ENCODE measurements at regions not wholly inside any gene's neighbourhood (a gene's known extent, or its start where the extent isn't known, plus 50 kb on each side); places are given as distances from the start of the nearest gene placed in this dataset.

GRCh38 chr10:130659528-130659927, 523.3 kb downstream of the GLRX3 start:
- Mint-ChIP-seq H3K4me3 (no peak overlapping the region), H3K4me1 (no peaks in the 10 kb centered on the region), H3K27ac (no peak overlapping the region), H3K9me3 (peaks cover 0 to 6% (median 0%) of the 10 kb centered on the region in 3 donors), H3K27me3 (no peaks in the 10 kb centered on the region), H3K36me3 (no peaks in the 10 kb centered on the region)

DNA sequence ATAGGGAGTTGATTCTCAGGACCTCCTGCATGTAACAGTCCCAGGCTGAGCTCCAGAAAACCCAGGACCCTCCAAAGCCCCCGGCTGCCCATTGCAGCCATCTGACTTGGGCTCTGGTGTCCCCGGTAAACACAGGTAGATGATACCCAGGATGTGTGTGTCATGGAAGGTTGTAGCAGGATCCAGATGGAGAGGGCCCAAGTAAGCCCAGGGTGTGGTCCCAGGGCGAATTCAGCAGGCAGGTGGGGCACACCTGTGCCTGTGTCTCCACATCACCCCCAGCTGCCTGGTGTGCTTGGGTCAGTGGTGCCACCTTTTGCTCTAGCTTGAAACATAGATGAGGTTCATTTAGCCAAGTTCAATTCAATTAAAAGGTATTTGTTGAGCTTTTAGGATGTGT, 524.1 kb downstream of the GLRX3 start:
- H3K9me3 Mint-ChIP-seq, result peaks cover 0 to 6% (median 0%) of the 10 kb centered on the region in 3 donors
- no peak overlapping the region for H3K27ac Mint-ChIP-seq
- no peaks in the 10 kb centered on the region for H3K27me3 Mint-ChIP-seq
- H3K4me1 Mint-ChIP-seq, result no peaks in the 10 kb centered on the region
- no peaks in the 10 kb centered on the region for H3K36me3 Mint-ChIP-seq
- H3K4me3 Mint-ChIP-seq, result no peak overlapping the region

- H3K27me3 Mint-ChIP-seq, result no peaks in the 10 kb centered on the region
Observed at GRCh38 chr10:130661419-130661818, 525.2 kb downstream of the GLRX3 start.

GRCh38 chr10:130662775-130663174, 526.6 kb downstream of the GLRX3 start:
- Mint-ChIP-seq H3K4me3 (no peak overlapping the region), H3K4me1 (no peaks in the 10 kb centered on the region), H3K9me3 (peaks cover under 1 to 6% (median 2%) of the 10 kb centered on the region in 3 donors), H3K27me3 (no peaks in the 10 kb centered on the region), H3K36me3 (no peaks in the 10 kb centered on the region), H3K27ac (no peak overlapping the region)

More at GRCh38 chr10:130661419-130661818, 525.2 kb downstream of the GLRX3 start:
- Mint-ChIP-seq H3K4me1 (no peaks in the 10 kb centered on the region), H3K36me3 (no peaks in the 10 kb centered on the region), H3K27ac (no peak overlapping the region), H3K4me3 (no peak overlapping the region), H3K9me3 (peaks cover 0 to 6% (median 2%) of the 10 kb centered on the region in 3 donors)

- no peaks in the 10 kb centered on the region for H3K27me3 Mint-ChIP-seq
- no peaks in the 10 kb centered on the region for H3K4me1 Mint-ChIP-seq
- H3K36me3 Mint-ChIP-seq, result no peaks in the 10 kb centered on the region
- peaks cover 3 to 6% (median 5%) of the 10 kb centered on the region in 3 donors for H3K9me3 Mint-ChIP-seq
- no peak overlapping the region for H3K27ac Mint-ChIP-seq
- H3K4me3 Mint-ChIP-seq, result no peak overlapping the region
Observed at GRCh38 chr10:130664526-130664925, 528.3 kb downstream of the GLRX3 start.

DNA sequence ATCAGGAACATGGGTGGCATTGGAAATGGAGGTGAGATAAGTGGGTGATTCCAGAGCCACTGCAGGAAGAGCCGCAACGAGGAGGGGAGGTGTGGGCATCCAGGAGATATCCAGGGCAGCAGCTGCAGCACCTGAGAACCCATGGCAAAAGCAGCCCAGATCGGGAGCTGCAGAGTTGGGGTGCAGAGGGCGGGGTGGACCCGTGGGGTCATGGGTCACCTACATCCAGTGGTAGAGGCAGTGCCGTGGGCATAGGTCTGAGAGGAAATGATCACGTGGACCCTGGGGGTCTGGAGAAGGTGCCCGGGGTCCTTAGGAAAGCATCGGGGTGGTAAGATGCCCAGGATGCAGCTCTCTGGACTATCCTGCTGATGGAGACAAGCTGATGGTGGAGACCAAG, 530.0 kb downstream of the GLRX3 start:
- H3K27ac Mint-ChIP-seq, result no peak overlapping the region
- peaks cover 6 to 10% (median 7%) of the 10 kb centered on the region in 3 donors for H3K9me3 Mint-ChIP-seq
- H3K4me3 Mint-ChIP-seq, result no peak overlapping the region
- H3K36me3 Mint-ChIP-seq, result no peaks in the 10 kb centered on the region
- no peaks in the 10 kb centered on the region for H3K27me3 Mint-ChIP-seq
- H3K4me1 Mint-ChIP-seq, result no peaks in the 10 kb centered on the region

DNA sequence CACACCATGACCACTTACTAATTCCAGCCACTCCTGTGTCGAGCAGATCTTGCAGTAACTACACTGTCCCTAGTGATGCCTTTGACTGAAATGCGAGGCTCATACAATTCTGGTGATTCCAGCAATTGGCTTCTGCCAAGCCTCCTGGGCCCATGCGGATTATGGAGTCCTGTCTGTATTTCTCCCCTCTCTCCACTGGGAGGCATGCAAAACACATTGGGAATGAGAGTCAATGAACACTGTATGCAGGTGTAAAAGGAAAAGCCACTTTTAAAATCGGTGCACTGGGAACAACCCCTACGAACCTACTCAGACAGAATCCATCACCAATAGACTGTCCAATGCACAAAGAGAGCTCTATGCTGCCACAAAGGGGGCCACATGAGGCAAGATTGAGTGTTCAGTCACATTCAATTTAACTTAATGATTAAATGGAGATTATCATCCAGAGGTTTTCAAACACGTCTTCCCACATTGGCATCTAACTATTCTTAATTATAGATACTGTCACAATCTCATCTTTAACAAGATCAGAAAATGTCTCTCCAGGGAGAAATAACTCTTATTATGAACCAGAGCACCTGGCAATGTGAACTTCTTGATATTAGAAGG, 550.6 kb downstream of the GLRX3 start:
- H3K27me3 Mint-ChIP-seq, result no peaks in the 10 kb centered on the region
- H3K4me1 Mint-ChIP-seq, result no peaks in the 10 kb centered on the region
- no peak overlapping the region for H3K4me3 Mint-ChIP-seq
- H3K9me3 Mint-ChIP-seq, result peaks cover 4 to 13% (median 5%) of the 10 kb centered on the region in 3 donors
- H3K27ac Mint-ChIP-seq, result no peak overlapping the region
- no peaks in the 10 kb centered on the region for H3K36me3 Mint-ChIP-seq

- Mint-ChIP-seq H3K36me3 (no peaks in the 10 kb centered on the region), H3K4me1 (no peaks in the 10 kb centered on the region), H3K27ac (no peak overlapping the region), H3K4me3 (no peak overlapping the region), H3K9me3 (peaks cover 3 to 13% (median 4%) of the 10 kb centered on the region in 3 donors), H3K27me3 (no peaks in the 10 kb centered on the region)
Observed at GRCh38 chr10:130687566-130687965, 551.4 kb downstream of the GLRX3 start.

- Mint-ChIP-seq H3K27ac (no peak overlapping the region), H3K36me3 (no peaks in the 10 kb centered on the region), H3K4me3 (no peak overlapping the region), H3K9me3 (peaks cover 3 to 8% (median 4%) of the 10 kb centered on the region in 3 donors), H3K27me3 (no peaks in the 10 kb centered on the region), H3K4me1 (peaks cover 0 to 1% (median 0%) of the 10 kb centered on the region in 3 donors)
Observed at GRCh38 chr10:130689743-130690626, 553.8 kb downstream of the GLRX3 start.

- Mint-ChIP-seq H3K9me3 (peaks cover 2 to 6% (median 3%) of the 10 kb centered on the region in 3 donors), H3K27me3 (no peaks in the 10 kb centered on the region), H3K4me1 (peaks cover 0 to 3% (median 0%) of the 10 kb centered on the region in 3 donors), H3K36me3 (no peaks in the 10 kb centered on the region), H3K4me3 (no peak overlapping the region), H3K27ac (no peak overlapping the region)
Observed at GRCh38 chr10:130691776-130692175, 555.6 kb downstream of the GLRX3 start.

DNA sequence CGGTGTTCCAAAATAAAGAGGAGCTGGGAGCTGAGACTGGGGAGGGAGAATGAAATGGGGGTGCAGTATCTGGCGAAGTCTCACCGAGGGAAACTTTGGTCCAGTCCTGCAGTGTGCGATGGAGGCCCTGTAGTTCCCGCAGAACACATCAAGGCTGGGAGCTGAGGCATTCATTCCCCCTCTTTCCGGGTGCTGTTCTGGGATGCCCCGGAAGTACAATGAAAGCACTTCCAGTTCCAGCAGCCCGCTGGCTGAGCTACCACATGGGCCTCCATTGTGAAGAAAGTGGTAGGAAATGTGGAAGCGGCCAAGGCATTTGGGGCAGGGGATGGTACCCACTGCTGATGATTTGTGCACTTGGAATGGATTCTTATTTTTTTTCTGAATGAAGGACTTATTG, 560.7 kb downstream of the GLRX3 start:
- Mint-ChIP-seq H3K27ac (no peak overlapping the region), H3K4me1 (peaks cover 0 to 3% (median 0%) of the 10 kb centered on the region in 3 donors), H3K36me3 (no peaks in the 10 kb centered on the region), H3K27me3 (no peaks in the 10 kb centered on the region), H3K9me3 (peaks cover 0 to 2% (median 0%) of the 10 kb centered on the region in 3 donors), H3K4me3 (no peak overlapping the region)

- H3K4me1 Mint-ChIP-seq, result no peaks in the 10 kb centered on the region
- no peaks in the 10 kb centered on the region for H3K36me3 Mint-ChIP-seq
- H3K27ac Mint-ChIP-seq, result no peak overlapping the region
- no peak overlapping the region for H3K4me3 Mint-ChIP-seq
- H3K9me3 Mint-ChIP-seq, result peaks cover 0 to 2% (median 0%) of the 10 kb centered on the region in 3 donors
- H3K27me3 Mint-ChIP-seq, result no peaks in the 10 kb centered on the region
Observed at GRCh38 chr10:130707389-130707979, 571.3 kb downstream of the GLRX3 start.

DNA sequence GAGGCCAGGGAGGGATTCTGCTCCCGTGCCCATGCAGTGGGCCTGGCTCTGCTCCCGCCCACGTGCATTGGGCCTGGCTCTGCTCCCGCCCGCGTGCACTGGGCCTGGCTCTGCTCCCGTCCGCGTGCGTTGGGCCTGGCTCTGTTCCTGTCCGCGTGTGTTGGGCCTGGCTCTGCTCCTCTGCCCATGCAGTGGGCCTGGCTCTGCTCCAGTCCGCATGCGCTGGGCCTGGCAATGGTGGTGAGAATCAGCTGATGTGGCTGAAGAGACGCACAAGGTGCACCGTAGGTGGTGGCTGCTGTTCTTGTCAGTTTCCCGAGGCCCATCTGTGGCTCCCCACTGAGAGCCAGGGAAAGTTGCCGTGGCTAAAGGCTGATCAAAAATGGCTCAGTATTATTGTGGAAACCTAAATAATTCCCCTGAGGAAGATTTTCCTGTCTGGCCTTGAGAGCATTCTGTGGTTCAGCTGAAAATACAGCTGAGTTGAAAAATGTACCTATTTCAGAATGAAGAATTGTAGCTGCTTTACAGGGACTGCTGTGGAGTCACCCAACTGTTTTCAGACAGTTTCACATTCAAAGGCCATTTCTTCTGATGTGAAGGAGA, 572.4 kb downstream of the GLRX3 start:
- Mint-ChIP-seq H3K4me1 (no peaks in the 10 kb centered on the region), H3K27ac (no peak overlapping the region), H3K27me3 (peaks cover 2% of the 10 kb centered on the region), H3K36me3 (no peaks in the 10 kb centered on the region), H3K4me3 (no peak overlapping the region), H3K9me3 (peaks cover 0 to 2% (median 0%) of the 10 kb centered on the region in 3 donors)

GRCh38 chr10:130709415-130709814, 573.2 kb downstream of the GLRX3 start:
- no peak overlapping the region for H3K27ac Mint-ChIP-seq
- H3K4me3 Mint-ChIP-seq, result no peak overlapping the region
- no peaks in the 10 kb centered on the region for H3K4me1 Mint-ChIP-seq
- peaks cover 0 to 2% (median 0%) of the 10 kb centered on the region in 3 donors for H3K9me3 Mint-ChIP-seq
- H3K27me3 Mint-ChIP-seq, result peaks cover 2% of the 10 kb centered on the region
- H3K36me3 Mint-ChIP-seq, result no peaks in the 10 kb centered on the region

DNA sequence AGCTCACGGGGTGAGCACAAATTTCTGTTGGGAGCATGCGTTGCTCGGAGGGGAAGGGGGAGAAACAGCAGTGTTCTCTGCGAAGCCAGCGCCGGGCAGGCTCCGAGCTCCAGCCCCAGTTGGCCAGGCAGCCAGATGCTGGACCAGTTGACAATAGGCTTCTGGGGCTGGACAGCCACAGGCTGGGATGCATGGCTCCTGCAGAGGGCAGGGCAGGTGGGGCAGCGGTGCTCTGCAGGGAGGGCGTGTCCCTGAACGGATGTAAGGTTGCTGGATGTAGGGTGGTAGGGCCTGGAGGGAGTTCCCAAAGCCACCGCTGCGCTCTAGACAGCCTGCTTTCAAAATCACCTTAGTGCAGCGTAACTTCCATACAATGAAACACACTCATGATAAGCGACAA, 574.9 kb downstream of the GLRX3 start:
- H3K36me3 Mint-ChIP-seq, result no peaks in the 10 kb centered on the region
- no peaks in the 10 kb centered on the region for H3K9me3 Mint-ChIP-seq
- no peak overlapping the region for H3K4me3 Mint-ChIP-seq
- no peaks in the 10 kb centered on the region for H3K4me1 Mint-ChIP-seq
- H3K27me3 Mint-ChIP-seq, result peaks cover 2% of the 10 kb centered on the region
- H3K27ac Mint-ChIP-seq, result no peak overlapping the region
